Retinal pigment epithelial cell (primary cell): ENCODE measurements at regions not wholly inside any gene's neighbourhood (a gene's known extent, or its start where the extent isn't known, plus 50 kb on each side); places are given as distances from the start of the nearest gene placed in this dataset.

Experiments
- DNase-seq: peaks from one replicate; pipeline ENCODE4 v3.0.0-alpha.2; 2010; ENCODE audit warnings: low read depth
- H3K4me3 ChIP-seq: 2 replicates; pipeline ENCODE4 v1.5.1; 2011; ENCODE audit warnings: mild to moderate bottlenecking, low read length, control low read depth, moderate library complexity
- CTCF ChIP-seq: conservative IDR thresholded peaks from 2 replicates; pipeline ENCODE4 v1.5.1; 2011; ENCODE audit warnings: low read depth, low read length, control low read depth, inconsistent platforms

- no peak for DNase-seq
- no peak overlapping the region for H3K4me3 ChIP-seq
- TF ChIP-seq CTCF = no peak
Observed at GRCh38 chr14:24693983-24694382, 60.0 kb upstream of the GZMB start.

DNA sequence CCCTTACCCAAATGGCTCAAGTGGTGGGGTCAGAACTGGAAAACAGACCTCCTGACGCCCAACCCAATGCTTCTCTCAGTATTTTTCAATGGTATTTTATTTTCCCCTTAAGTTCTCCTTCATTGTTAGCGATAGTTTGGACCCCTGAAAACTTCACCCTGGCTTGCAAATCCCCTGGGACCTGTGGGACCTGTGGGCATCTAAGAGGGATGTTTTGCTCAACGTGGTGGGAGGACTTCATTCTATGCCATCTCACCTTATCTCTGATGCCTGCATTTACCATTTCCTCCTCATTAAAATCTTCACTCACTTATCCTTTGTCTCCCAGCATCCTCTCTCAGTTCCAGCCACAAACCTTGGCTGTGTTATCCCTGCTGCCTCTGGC is 59.4 kb upstream of the GZMB start:
- no peak for TF ChIP-seq CTCF
- no peak overlapping the region for H3K4me3 ChIP-seq
- no peak for DNase-seq

GRCh38 chr14:24692382-24693352 is 58.7 kb upstream of the GZMB start:
- TF ChIP-seq CTCF = no peak
- no peak for DNase-seq
- no peak overlapping the region for H3K4me3 ChIP-seq

DNA sequence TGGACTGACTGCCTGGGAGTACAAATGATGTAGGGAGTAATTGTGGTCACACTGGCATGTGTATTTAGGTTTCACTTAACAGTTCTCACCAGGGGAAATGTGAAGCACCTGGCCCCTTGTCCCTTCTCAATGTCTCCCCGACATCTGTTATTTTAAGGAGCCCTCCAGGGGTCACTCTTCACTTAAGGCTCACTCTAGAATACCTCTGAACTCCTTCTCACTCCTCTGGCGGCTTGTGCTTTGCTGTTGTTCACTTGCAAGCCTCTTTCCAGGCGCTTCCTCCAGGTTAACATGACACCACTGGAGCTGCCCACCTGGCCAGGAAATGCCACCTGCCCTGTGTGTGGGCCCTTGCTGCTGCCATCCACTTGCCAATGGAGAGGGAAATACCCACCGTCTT is 56.5 kb upstream of the GZMB start:
- TF ChIP-seq CTCF = no peak
- DNase-seq = no peak
- H3K4me3 ChIP-seq = no peak overlapping the region

DNA sequence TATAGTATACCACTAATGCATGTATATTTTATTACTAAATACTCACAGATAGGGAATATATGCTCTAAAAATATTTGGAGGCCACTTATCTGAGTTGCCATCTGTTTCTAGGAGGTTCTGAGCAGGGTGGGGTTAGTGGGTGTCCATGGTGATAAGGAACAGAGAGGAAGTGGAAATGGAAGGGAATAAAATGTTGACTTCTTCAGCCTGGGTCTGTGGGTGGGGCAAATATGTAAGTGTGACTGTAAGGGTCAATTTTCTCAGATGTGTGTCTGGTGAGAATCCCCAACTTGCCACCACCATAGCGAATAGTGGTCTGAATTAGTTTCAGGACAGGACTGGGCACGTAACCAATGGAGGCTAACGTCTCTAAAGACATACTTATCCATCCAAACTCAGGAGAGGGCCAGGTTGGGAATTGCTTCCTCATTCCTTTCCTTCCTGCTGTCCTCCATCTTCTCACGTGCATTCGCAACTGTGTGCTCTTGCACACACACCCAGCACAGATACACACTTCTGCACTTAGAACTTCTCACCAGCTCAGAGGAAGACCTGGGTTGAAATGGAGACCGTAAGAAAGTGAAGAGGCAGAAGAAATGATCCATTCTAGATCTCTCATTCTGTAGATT is 54.2 kb upstream of the GZMB start:
- DNase-seq = no peak
- no peak overlapping the region for H3K4me3 ChIP-seq
- TF ChIP-seq CTCF = no peak
